H9 (cell line): ENCODE measurements at regions not wholly inside any gene's neighbourhood (a gene's known extent, or its start where the extent isn't known, plus 50 kb on each side); places are given as distances from the start of the nearest gene placed in this dataset.
A peak's percentile ranks its signal among the peaks of the same experiment; 100 is the strongest.

Source experiments
- DNase-seq: peaks from one replicate; pipeline ENCODE4 v3.0.0-alpha.2; 2017
- H2AFZ ChIP-seq: one replicate; pipeline ENCODE4 v1.6.1; 2013; ENCODE audit warnings: mild to moderate bottlenecking, low read length, control low read depth, moderate library complexity
- H2AK5ac ChIP-seq: 2 replicates; pipeline ENCODE4 v1.6.1; 2013; ENCODE audit warnings: low read length, control low read depth, mixed read lengths; ENCODE audit not compliant: insufficient read length
- H2BK120ac ChIP-seq: one replicate; pipeline ENCODE4 v1.6.1; 2013; ENCODE audit warnings: low read depth, mild to moderate bottlenecking, low read length, control low read depth, inconsistent platforms; ENCODE audit not compliant: poor library complexity, severe bottlenecking
- H2BK12ac ChIP-seq: 2 replicates; pipeline ENCODE4 v1.6.1; 2013; ENCODE audit warnings: low read length, control low read depth, mixed read lengths, low read depth; ENCODE audit not compliant: insufficient read length
- H2BK15ac ChIP-seq: 2 replicates; pipeline ENCODE4 v1.6.1; 2013; ENCODE audit warnings: low read depth, low read length, control low read depth
- H2BK20ac ChIP-seq: one replicate; pipeline ENCODE4 v1.6.1; 2013; ENCODE audit warnings: low read depth, mild to moderate bottlenecking, low read length, control low read depth, inconsistent platforms; ENCODE audit not compliant: poor library complexity, severe bottlenecking
- H2BK5ac ChIP-seq: 2 replicates; pipeline ENCODE4 v1.6.1; 2013; ENCODE audit warnings: low read length, control low read depth, mixed read lengths; ENCODE audit not compliant: insufficient read length
- H3K14ac ChIP-seq: 2 replicates; pipeline ENCODE4 v1.6.1; 2013; ENCODE audit warnings: low read length, control low read depth; ENCODE audit not compliant: insufficient read depth
- H3K18ac ChIP-seq: 2 replicates; pipeline ENCODE4 v1.6.1; 2013; ENCODE audit warnings: low read depth, mild to moderate bottlenecking, mixed read lengths, low read length, control low read depth; ENCODE audit not compliant: insufficient read length
- H3K23ac ChIP-seq: 2 replicates; pipeline ENCODE4 v1.6.1; 2013; ENCODE audit warnings: low read length, control low read depth, mixed read lengths, low read depth; ENCODE audit not compliant: insufficient read length
- H3K23me2 ChIP-seq: 2 replicates; pipeline ENCODE4 v1.6.1; 2013; ENCODE audit warnings: low read depth, mild to moderate bottlenecking, mixed read lengths, low read length, control low read depth; ENCODE audit not compliant: insufficient read length, poor library complexity, severe bottlenecking
- H3K27ac ChIP-seq: 2 replicates; pipeline ENCODE4 v1.5.1; 2013; ENCODE audit warnings: low read length, control low read depth, mixed read lengths, low read depth; ENCODE audit not compliant: insufficient read length
- H3K27me3 ChIP-seq: 2 replicates; pipeline ENCODE4 v1.6.1; 2013; ENCODE audit warnings: low read length, control low read depth, inconsistent platforms; ENCODE audit not compliant: insufficient read depth
- H3K4ac ChIP-seq: 2 replicates; pipeline ENCODE4 v1.6.1; 2013; ENCODE audit warnings: low read depth, mild to moderate bottlenecking, control low read depth, inconsistent platforms, low read length, moderate library complexity
- H3K4me1 ChIP-seq: 2 replicates; pipeline ENCODE4 v1.6.1; 2013; ENCODE audit warnings: low read length, control low read depth, inconsistent platforms; ENCODE audit not compliant: insufficient read depth
- H3K4me2 ChIP-seq: 2 replicates; pipeline ENCODE4 v1.6.1; 2013; ENCODE audit warnings: low read length, control low read depth, mixed read lengths; ENCODE audit not compliant: insufficient read length, insufficient read depth
- H3K56ac ChIP-seq: 2 replicates; pipeline ENCODE4 v1.6.1; 2013; ENCODE audit warnings: low read depth, mild to moderate bottlenecking, mixed read lengths, low read length, control low read depth; ENCODE audit not compliant: insufficient read length
- H3K79me1 ChIP-seq: 2 replicates; pipeline ENCODE4 v1.6.1; 2013; ENCODE audit warnings: low read depth, mild to moderate bottlenecking, moderate library complexity, low read length, control low read depth, inconsistent platforms; ENCODE audit not compliant: insufficient read depth, poor library complexity, severe bottlenecking
- H3K79me2 ChIP-seq: 2 replicates; pipeline ENCODE4 v1.6.1; 2013; ENCODE audit warnings: low read length, control low read depth, inconsistent platforms; ENCODE audit not compliant: insufficient read depth
- H3K9ac ChIP-seq: 2 replicates; pipeline ENCODE4 v1.6.1; 2013; ENCODE audit warnings: low read length, control low read depth, mixed read lengths; ENCODE audit not compliant: insufficient read length; ENCODE audit errors: extremely low read depth
- H3K9me3 ChIP-seq: one replicate; pipeline ENCODE4 v1.6.1; 2013; ENCODE audit warnings: low read depth, low read length, inconsistent platforms; ENCODE audit not compliant: control insufficient read depth
- H3T11ph ChIP-seq: one replicate; pipeline ENCODE4 v1.6.1; 2013; ENCODE audit warnings: mild to moderate bottlenecking, low read length, control low read depth, inconsistent platforms
- H4K20me1 ChIP-seq: one replicate; pipeline ENCODE4 v1.6.1; 2013; ENCODE audit not compliant: control insufficient read depth, insufficient read length, insufficient read depth
- H4K5ac ChIP-seq: 2 replicates; pipeline ENCODE4 v1.6.1; 2013; ENCODE audit warnings: low read depth, mild to moderate bottlenecking, mixed read lengths, low read length, control low read depth; ENCODE audit not compliant: insufficient read length
- H4K8ac ChIP-seq: replicated peaks from 2 replicates; pipeline ENCODE4 v1.6.1; 2013; ENCODE audit warnings: low read length, control low read depth, mixed read lengths, low read depth; ENCODE audit not compliant: insufficient read length
- H4K91ac ChIP-seq: 2 replicates; pipeline ENCODE4 v1.6.1; 2013; ENCODE audit warnings: low read depth, mild to moderate bottlenecking, moderate library complexity, mixed read lengths, low read length, control low read depth; ENCODE audit not compliant: insufficient read length
- H3K27ac Mint-ChIP-seq, 3 experiments: 2 replicates in 2 of 3; 3 replicates in 1 of 3; pipeline ENCODE4 v1.8.0; 2020 to 2021; ENCODE audit warnings: mixed read lengths in 3 of 3, mild to moderate bottlenecking in 1 of 3, moderate library complexity in 1 of 3
- H3K27me3 Mint-ChIP-seq: 2 replicates; pipeline ENCODE4 v1.8.0; 2021; ENCODE audit warnings: low read depth, mild to moderate bottlenecking, moderate library complexity, mixed read lengths
- H3K36me3 Mint-ChIP-seq, 3 experiments: 2 replicates in 2 of 3; 3 replicates in 1 of 3; pipeline ENCODE4 v1.8.0; 2020 to 2021; ENCODE audit warnings: low read depth in 3 of 3, mixed read lengths in 3 of 3; ENCODE audit not compliant: insufficient read depth in 1 of 3
- H3K4me1 Mint-ChIP-seq, 2 experiments: 2 replicates each; pipeline ENCODE4 v1.8.0; 2020; ENCODE audit warnings: mixed read lengths in 2 of 2
- H3K4me3 Mint-ChIP-seq, 2 experiments: 2 replicates in 1 of 2; 3 replicates in 1 of 2; pipeline ENCODE4 v1.8.0; 2020 to 2021; ENCODE audit warnings: mild to moderate bottlenecking in 2 of 2, mixed read lengths in 2 of 2, moderate library complexity in 1 of 2
- H3K9me3 Mint-ChIP-seq, 2 experiments: 2 replicates in 1 of 2; 3 replicates in 1 of 2; pipeline ENCODE4 v1.8.0; 2020; ENCODE audit warnings: mild to moderate bottlenecking in 2 of 2, mixed read lengths in 2 of 2, moderate library complexity in 1 of 2
- WGBS: extraction: QIAGEN DNeasy Blood & Tissue Kit; methylation state at CpG from one replicate; pipeline ENCODE4 v1.1.7; 2013; ENCODE audit warnings: missing lambda C conversion rate, low lambda C conversion rate, mixed read lengths; ENCODE audit not compliant: insufficient read length; ENCODE audit errors: extremely low coverage; 5-methylcytosine and 5-hydroxymethylcytosine counted together
- TF ChIP-seq, protein P1 (sequence below): fragments of 200-600 bp; sonication (generic); conservative IDR thresholded peaks from 3 replicates; pipeline ENCODE4 v1.8.0; 2021; ENCODE audit warnings: antibody characterized with exemption, mild to moderate bottlenecking

DNA sequence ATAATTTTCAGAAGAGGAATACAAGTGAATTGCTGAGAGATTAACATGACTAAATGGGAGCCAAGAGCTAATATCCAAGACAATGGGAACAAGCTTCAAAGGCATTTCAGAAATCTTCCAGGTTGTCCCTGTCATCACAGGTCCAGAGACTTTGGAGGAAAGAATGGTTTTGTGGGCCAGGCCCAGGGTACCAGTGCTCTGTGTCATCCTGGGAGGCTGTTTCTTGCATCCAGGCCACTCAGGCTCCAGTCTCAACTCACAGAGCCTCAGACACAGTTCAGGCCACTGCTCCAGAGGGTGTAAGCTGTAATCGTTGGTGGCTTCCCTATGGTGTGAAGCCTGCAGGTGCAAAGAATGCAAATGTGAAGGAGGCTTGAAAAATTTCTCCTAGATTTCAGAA is 170.4 kb upstream of the NRG3 start:
- Mint-ChIP-seq H3K27ac (peak overlapping the region in 2 of 3 experiments; percentile 55 to 66; a peak in 2 of 7 replicates), H3K9me3 (peaks cover 5 to 11% of the 10 kb centered on the region in 2 experiments), H3K27me3 (no peaks in the 10 kb centered on the region), H3K4me1 (peaks cover 16 to 19% of the 10 kb centered on the region in 2 experiments), H3K36me3 (peaks cover 5 to 11% (median 6%) of the 10 kb centered on the region in 3 experiments; a peak in 5 of 7 replicates), H3K4me3 (no peak overlapping the region; a peak in 1 of 5 replicates)
- H4K20me1 ChIP-seq, result no peaks in the 10 kb centered on the region
- no peak overlapping the region for H3K4me2 ChIP-seq
- no CpG with 5 or more reads among the region's 1 CpG for WGBS
- no peak overlapping the region for H2BK15ac ChIP-seq
- H3K23me2 ChIP-seq, result no peaks in the 10 kb centered on the region
- H3K27me3 ChIP-seq, result no peaks in the 10 kb centered on the region
- no peak overlapping the region for H2BK12ac ChIP-seq
- peak; percentile 39 for DNase-seq
- H2BK20ac ChIP-seq, result no peak overlapping the region
- H2BK5ac ChIP-seq, result no peak overlapping the region
- no peak overlapping the region for H3K18ac ChIP-seq
- no peak overlapping the region for H4K91ac ChIP-seq
- no peak overlapping the region for H3K9ac ChIP-seq
- H3K9me3 ChIP-seq, result no peaks in the 10 kb centered on the region
- no peak overlapping the region for H4K5ac ChIP-seq
- no peak overlapping the region for H2BK120ac ChIP-seq
- TF ChIP-seq, protein P1, sequence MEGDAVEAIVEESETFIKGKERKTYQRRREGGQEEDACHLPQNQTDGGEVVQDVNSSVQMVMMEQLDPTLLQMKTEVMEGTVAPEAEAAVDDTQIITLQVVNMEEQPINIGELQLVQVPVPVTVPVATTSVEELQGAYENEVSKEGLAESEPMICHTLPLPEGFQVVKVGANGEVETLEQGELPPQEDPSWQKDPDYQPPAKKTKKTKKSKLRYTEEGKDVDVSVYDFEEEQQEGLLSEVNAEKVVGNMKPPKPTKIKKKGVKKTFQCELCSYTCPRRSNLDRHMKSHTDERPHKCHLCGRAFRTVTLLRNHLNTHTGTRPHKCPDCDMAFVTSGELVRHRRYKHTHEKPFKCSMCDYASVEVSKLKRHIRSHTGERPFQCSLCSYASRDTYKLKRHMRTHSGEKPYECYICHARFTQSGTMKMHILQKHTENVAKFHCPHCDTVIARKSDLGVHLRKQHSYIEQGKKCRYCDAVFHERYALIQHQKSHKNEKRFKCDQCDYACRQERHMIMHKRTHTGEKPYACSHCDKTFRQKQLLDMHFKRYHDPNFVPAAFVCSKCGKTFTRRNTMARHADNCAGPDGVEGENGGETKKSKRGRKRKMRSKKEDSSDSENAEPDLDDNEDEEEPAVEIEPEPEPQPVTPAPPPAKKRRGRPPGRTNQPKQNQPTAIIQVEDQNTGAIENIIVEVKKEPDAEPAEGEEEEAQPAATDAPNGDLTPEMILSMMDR, result no peak
- no peak overlapping the region for H3K56ac ChIP-seq
- no peak overlapping the region for H3K23ac ChIP-seq
- no peak overlapping the region for H3K4ac ChIP-seq
- H3K4me1 ChIP-seq, result peaks cover 11% of the 10 kb centered on the region; the same call in 1 of the 2 replicates
- no peaks in the 10 kb centered on the region for H3K79me1 ChIP-seq
- H3K27ac ChIP-seq, result no peak overlapping the region
- no peaks in the 10 kb centered on the region for H3K79me2 ChIP-seq
- H3T11ph ChIP-seq, result no peak overlapping the region
- no peak overlapping the region for H2AK5ac ChIP-seq
- no peak overlapping the region for H2AFZ ChIP-seq
- H3K14ac ChIP-seq, result no peak overlapping the region
- no peak overlapping the region for H4K8ac ChIP-seq
